HCT116 (cell line): ENCODE measurements at regions not wholly inside any gene's neighbourhood (a gene's known extent, or its start where the extent isn't known, plus 50 kb on each side); places are given as distances from the start of the nearest gene placed in this dataset.

Source experiments
- ATAC-seq: fragments of 200-7000 bp; cut with Tn5 transposase; 2 replicates; pipeline ENCODE4 v1.9.1; 2020; ENCODE audit warnings: mild to moderate bottlenecking, moderate library complexity
- BruUV-seq: library from RNA; stranded (reverse); fragments of 400-500 nt; replicated peaks from 2 replicates; lab custom pipeline; 2021; lab: Mats Ljungman, UMichigan
- CTCF ChIA-PET: fragments of 300-600 bp; sonication (Branson Sonifier 250); formaldehyde crosslinking; loops from one replicate; lab custom pipeline; 2021; ENCODE audit warnings: antibody characterized with exemption; lab: Charles Lee
- POLR2A ChIA-PET: fragments of 300-600, 350-600 bp; sonication (Branson Sonifier 250); formaldehyde crosslinking; loops from one replicate; lab custom pipeline; 2021; ENCODE audit warnings: antibody characterized with exemption; lab: Charles Lee
- RAD21 ChIA-PET, 2 experiments: fragments of 300-600 bp; sonication (Branson Sonifier 250); formaldehyde crosslinking; loops; one replicate each; lab custom pipeline; 2023; ENCODE audit warnings: low total read pairs in 2 of 2; ENCODE audit not compliant: uncharacterized antibody in 2 of 2, unreplicated experiment in 2 of 2, low non-redundant PET in 1 of 2; lab: Charles Lee
- DNase-seq: peaks from one replicate; pipeline ENCODE4 v3.0.0-alpha.2; 2010; ENCODE audit warnings: low read depth, low spot score
- H2AFZ ChIP-seq: fragments of 200-600 bp; shearing (Covaris generic), sonication (generic); 2 replicates; pipeline ENCODE4 v1.6.1; 2017; ENCODE audit warnings: low read depth, mixed run types, mixed read lengths, antibody characterized with exemption, low read length; ENCODE audit not compliant: poor library complexity, severe bottlenecking
- H3K27ac ChIP-seq: 2 replicates; pipeline ENCODE4 v1.5.1; 2012; ENCODE audit warnings: low read depth, low read length
- H3K27me3 ChIP-seq: fragments of 200-600 bp; sonication (generic); 2 replicates; pipeline ENCODE4 v1.6.1; 2016; ENCODE audit warnings: mixed run types, low read length, mixed read lengths; ENCODE audit not compliant: insufficient read depth
- H3K36me3 ChIP-seq, 2 experiments: fragments of 200-500 bp in 1 of 2; fragments of 200-600 bp in 1 of 2; sonication (Bioruptor generic) in 1 of 2; sonication (generic) in 1 of 2; 2 replicates each; pipeline versions ENCODE4 v1.5.1 to v1.6.1; 2014 to 2016; ENCODE audit warnings: low read length in 2 of 2, inconsistent platforms in 1 of 2, mixed read lengths in 1 of 2, mixed run types in 1 of 2; ENCODE audit not compliant: insufficient read depth in 2 of 2, control insufficient read depth in 1 of 2
- H3K4me1 ChIP-seq, 2 experiments: fragments of 200-600 bp in 1 of 2; sonication (generic) in 1 of 2; 2 replicates each; pipeline versions ENCODE4 v1.5.1 to v1.6.1; 2012 to 2017; ENCODE audit warnings: low read length in 2 of 2, inconsistent platforms in 1 of 2, mild to moderate bottlenecking in 1 of 2, mixed read lengths in 1 of 2, mixed run types in 1 of 2, moderate library complexity in 1 of 2; ENCODE audit not compliant: insufficient read depth in 2 of 2, control insufficient read depth in 1 of 2
- H3K4me2 ChIP-seq: fragments of 200-600 bp; sonication (generic); 2 replicates; pipeline ENCODE4 v1.6.1; 2017; ENCODE audit warnings: mixed run types, low read length, mixed read lengths
- H3K4me3 ChIP-seq, 2 experiments: fragments of 200-600 bp in 1 of 2; sonication (generic) in 1 of 2; replicated peaks in 1 of 2; 2 replicates each; pipeline ENCODE4 v1.5.1; 2011 to 2016; ENCODE audit warnings: low read length in 2 of 2, control low read depth in 1 of 2, low read depth in 1 of 2, mild to moderate bottlenecking in 1 of 2, mixed read lengths in 1 of 2, mixed run types in 1 of 2
- H3K79me2 ChIP-seq: fragments of 200-600 bp; sonication (generic); 2 replicates; pipeline ENCODE4 v1.6.1; 2017; ENCODE audit warnings: mild to moderate bottlenecking, mixed run types, low read length, moderate library complexity, mixed read lengths; ENCODE audit not compliant: insufficient read depth
- H3K9ac ChIP-seq: fragments of 200-600 bp; sonication (generic); 2 replicates; pipeline ENCODE4 v1.6.1; 2016; ENCODE audit warnings: low read length, mixed read lengths
- H3K9me2 ChIP-seq: fragments of 200-600 bp; sonication (generic), shearing (Covaris generic); 2 replicates; pipeline ENCODE4 v1.6.1; 2017; ENCODE audit warnings: mixed run types, mild to moderate bottlenecking, moderate library complexity; ENCODE audit not compliant: insufficient read depth
- H3K9me3 ChIP-seq, 2 experiments: fragments of 200-500 bp in 1 of 2; fragments of 200-600 bp in 1 of 2; sonication (Bioruptor generic) in 1 of 2; sonication (generic) in 1 of 2; 2 replicates each; pipeline ENCODE4 v1.6.1; 2014 to 2017; ENCODE audit warnings: low read length in 2 of 2, mixed read lengths in 2 of 2, inconsistent platforms in 1 of 2, low read depth in 1 of 2, mild to moderate bottlenecking in 1 of 2, mixed run types in 1 of 2, moderate library complexity in 1 of 2; ENCODE audit not compliant: control insufficient read depth in 1 of 2, insufficient read depth in 1 of 2
- H4K20me1 ChIP-seq: fragments of 200-600 bp; sonication (generic), shearing (Covaris generic); 2 replicates; pipeline ENCODE4 v1.6.1; 2017; ENCODE audit warnings: mixed run types, mild to moderate bottlenecking, moderate library complexity; ENCODE audit not compliant: insufficient read depth
- ATF3 ChIP-seq: IDR thresholded peaks from 2 replicates; pipeline ENCODE4 v1.6.1; 2012
- CBX3 ChIP-seq: IDR thresholded peaks from 2 replicates; pipeline ENCODE4 v1.6.1; 2012; ENCODE audit warnings: low read depth
- CTCF ChIP-seq, 3 experiments: fragments of 200-600 bp in 1 of 3; sonication (generic) in 1 of 3; IDR thresholded peaks in 2 of 3; conservative IDR thresholded peaks in 1 of 3; 2 replicates each; pipeline ENCODE4 v1.5.1; 2012 to 2017; ENCODE audit warnings: low read depth in 2 of 3, low read length in 2 of 3, antibody characterized with exemption in 1 of 3, borderline replicate concordance in 1 of 3, control low read depth in 1 of 3, mild to moderate bottlenecking in 1 of 3, mixed read lengths in 1 of 3, mixed run types in 1 of 3, moderate library complexity in 1 of 3; ENCODE audit not compliant: insufficient read depth in 1 of 3
- EGR1 ChIP-seq: IDR thresholded peaks from 2 replicates; pipeline ENCODE4 v1.6.1; 2012; ENCODE audit warnings: low read depth
- EZH2 ChIP-seq: fragments of 200-600 bp; sonication (generic); IDR thresholded peaks from 2 replicates; pipeline ENCODE4 v1.6.1; 2017; ENCODE audit warnings: antibody characterized with exemption, mixed run types
- FOSL1 ChIP-seq: IDR thresholded peaks from 2 replicates; pipeline ENCODE4 v1.6.1; 2012; ENCODE audit warnings: low read depth
- MAX ChIP-seq: IDR thresholded peaks from 2 replicates; pipeline ENCODE4 v1.6.1; 2012
- POLR2A ChIP-seq: IDR thresholded peaks from 2 replicates; pipeline ENCODE4 v1.7.0; 2011; ENCODE audit warnings: borderline replicate concordance; ENCODE audit not compliant: insufficient read depth, insufficient read length; ENCODE audit errors: extremely low read depth
- RAD21 ChIP-seq: IDR thresholded peaks from 2 replicates; pipeline ENCODE4 v1.6.1; 2012; ENCODE audit warnings: low read depth, mild to moderate bottlenecking
- TCF7L2 ChIP-seq: IDR thresholded peaks from 2 replicates; pipeline ENCODE4 v1.7.0; 2011; ENCODE audit warnings: borderline replicate concordance, inconsistent platforms; ENCODE audit not compliant: insufficient read depth, insufficient read length; ENCODE audit errors: extremely low read depth
- YY1 ChIP-seq: IDR thresholded peaks from 2 replicates; pipeline ENCODE4 v1.6.1; 2011; ENCODE audit warnings: low read length, low read depth, moderate library complexity, mild to moderate bottlenecking; ENCODE audit not compliant: insufficient replicate concordance; ENCODE audit errors: extremely low read depth
- ZFX ChIP-seq: fragments of 450-650 bp; IDR thresholded peaks from 2 replicates; pipeline ENCODE4 v1.6.1; 2017
- ZNF274 ChIP-seq: fragments of 200-500 bp; sonication (Bioruptor generic); IDR thresholded peaks from 2 replicates; pipeline ENCODE4 v1.6.1; 2014; ENCODE audit warnings: mild to moderate bottlenecking, low read depth, low read length, inconsistent platforms
- intact Hi-C: fragments of 100-400 bp; cut with micrococcal nuclease; formaldehyde crosslinking; loops from 2 replicates; pipeline ENCODE4 v1.10.0; 2022
- TF ChIP-seq, protein P1 (sequence below): IDR thresholded peaks from 2 replicates; pipeline ENCODE4 v1.6.1; 2012; ENCODE audit warnings: low read depth

DNA sequence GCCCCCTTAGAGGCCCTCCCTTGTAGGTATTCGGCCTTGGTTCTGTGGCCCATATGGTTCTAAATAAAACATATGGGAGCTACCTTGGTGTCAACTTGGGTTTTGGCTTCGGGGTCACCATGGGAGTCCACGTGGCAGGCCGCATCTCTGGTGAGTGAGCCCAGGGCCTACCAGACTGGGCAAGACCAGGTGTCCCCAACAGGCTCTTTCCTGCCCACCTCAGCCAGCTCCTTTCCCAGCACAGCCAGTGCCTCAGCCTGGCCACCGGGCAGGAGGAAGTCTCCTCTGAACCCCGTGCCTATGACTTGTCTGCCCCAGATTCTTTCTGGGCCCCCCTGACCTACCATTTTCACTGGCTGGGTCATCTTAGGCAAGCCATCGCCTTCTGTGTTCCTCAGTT, 268.8 kb upstream of the TEKT4 start:
- Histone ChIP-seq H3K4me1 (peaks cover 0 to 5% of the 10 kb centered on the region in 2 experiments; a peak in 1 of 4 replicates), H3K4me2 (no peak overlapping the region), H4K20me1 (no peaks in the 10 kb centered on the region), H3K79me2 (no peaks in the 10 kb centered on the region), H2AFZ (no peak overlapping the region), H3K9me3 (no peaks in the 10 kb centered on the region), H3K9me2 (no peaks in the 10 kb centered on the region), H3K9ac (no peak overlapping the region), H3K27ac (no peak overlapping the region), H3K27me3 (no peaks in the 10 kb centered on the region), H3K36me3 (no peaks in the 10 kb centered on the region), H3K4me3 (no peak overlapping the region)
- intact Hi-C loops: no loop called here
- ChIA-PET POLR2A (no interaction called here), CTCF (no interaction called here), RAD21 (no interaction called here)
- DNase-seq: no peak
- no TSS peak for BruUV-seq
- TF ChIP-seq TCF7L2: no peak
- TF ChIP-seq ZNF274: no peak
- no peak for TF ChIP-seq CBX3
- no peak for TF ChIP-seq MAX
- TF ChIP-seq CTCF (IDR thresholded peaks at IDR 0.05 in 2 of 3, conservative IDR thresholded peaks at IDR 0.05 in 1 of 3; ENCODE audit: borderline replicate concordance in 1 of 3, insufficient read depth in 1 of 3, low read depth in 2 of 3, low read length in 2 of 3): no peak
- TF ChIP-seq EZH2: no peak
- TF ChIP-seq YY1: no peak
- no peak for TF ChIP-seq ZFX
- no peak for TF ChIP-seq POLR2A
- TF ChIP-seq EGR1: no peak
- no peak for TF ChIP-seq FOSL1
- TF ChIP-seq RAD21: no peak
- no peak for TF ChIP-seq ATF3
- TF ChIP-seq, protein P1, sequence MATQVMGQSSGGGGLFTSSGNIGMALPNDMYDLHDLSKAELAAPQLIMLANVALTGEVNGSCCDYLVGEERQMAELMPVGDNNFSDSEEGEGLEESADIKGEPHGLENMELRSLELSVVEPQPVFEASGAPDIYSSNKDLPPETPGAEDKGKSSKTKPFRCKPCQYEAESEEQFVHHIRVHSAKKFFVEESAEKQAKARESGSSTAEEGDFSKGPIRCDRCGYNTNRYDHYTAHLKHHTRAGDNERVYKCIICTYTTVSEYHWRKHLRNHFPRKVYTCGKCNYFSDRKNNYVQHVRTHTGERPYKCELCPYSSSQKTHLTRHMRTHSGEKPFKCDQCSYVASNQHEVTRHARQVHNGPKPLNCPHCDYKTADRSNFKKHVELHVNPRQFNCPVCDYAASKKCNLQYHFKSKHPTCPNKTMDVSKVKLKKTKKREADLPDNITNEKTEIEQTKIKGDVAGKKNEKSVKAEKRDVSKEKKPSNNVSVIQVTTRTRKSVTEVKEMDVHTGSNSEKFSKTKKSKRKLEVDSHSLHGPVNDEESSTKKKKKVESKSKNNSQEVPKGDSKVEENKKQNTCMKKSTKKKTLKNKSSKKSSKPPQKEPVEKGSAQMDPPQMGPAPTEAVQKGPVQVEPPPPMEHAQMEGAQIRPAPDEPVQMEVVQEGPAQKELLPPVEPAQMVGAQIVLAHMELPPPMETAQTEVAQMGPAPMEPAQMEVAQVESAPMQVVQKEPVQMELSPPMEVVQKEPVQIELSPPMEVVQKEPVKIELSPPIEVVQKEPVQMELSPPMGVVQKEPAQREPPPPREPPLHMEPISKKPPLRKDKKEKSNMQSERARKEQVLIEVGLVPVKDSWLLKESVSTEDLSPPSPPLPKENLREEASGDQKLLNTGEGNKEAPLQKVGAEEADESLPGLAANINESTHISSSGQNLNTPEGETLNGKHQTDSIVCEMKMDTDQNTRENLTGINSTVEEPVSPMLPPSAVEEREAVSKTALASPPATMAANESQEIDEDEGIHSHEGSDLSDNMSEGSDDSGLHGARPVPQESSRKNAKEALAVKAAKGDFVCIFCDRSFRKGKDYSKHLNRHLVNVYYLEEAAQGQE: no peak
- no peak for ATAC-seq
